PC-3 (cell line): ENCODE measurements at regions not wholly inside any gene's neighbourhood (a gene's known extent, or its start where the extent isn't known, plus 50 kb on each side); places are given as distances from the start of the nearest gene placed in this dataset.

Experiments
- ATAC-seq: fragments of 200-7000 bp; cut with Tn5 transposase; 2 replicates; pipeline ENCODE4 v1.9.1; 2020; ENCODE audit warnings: mild to moderate bottlenecking, moderate library complexity
- BruUV-seq: library from RNA; stranded (reverse); fragments of 400-500 nt; replicated peaks from 2 replicates; lab custom pipeline; 2021; lab: Mats Ljungman, UMichigan
- CTCF ChIA-PET: fragments of 300-600 bp; sonication (Branson Sonifier 250); formaldehyde crosslinking; loops from one replicate; lab custom pipeline; 2022; ENCODE audit warnings: antibody characterized with exemption; lab: Charles Lee
- POLR2A ChIA-PET: fragments of 300-600 bp; sonication (Branson Sonifier 250); formaldehyde crosslinking; loops from one replicate; lab custom pipeline; 2022; ENCODE audit warnings: antibody characterized with exemption; ENCODE audit not compliant: unreplicated experiment; lab: Charles Lee
- DNase-seq: peaks from one replicate; pipeline ENCODE4 v3.0.0-alpha.2; 2015
- H2AFZ ChIP-seq: fragments of 300-600 bp; sonication (generic); 2 replicates; pipeline ENCODE4 v1.6.0; 2016; ENCODE audit warnings: antibody characterized with exemption, low read length
- H3F3A ChIP-seq: fragments of 300-600 bp; sonication (generic); one replicate; pipeline ENCODE4 v1.6.0; 2017; ENCODE audit warnings: antibody characterized with exemption, low read length, control low read depth, mild to moderate bottlenecking; ENCODE audit not compliant: unreplicated experiment
- H3K27ac ChIP-seq: fragments of 300-600 bp; sonication (generic); 2 replicates; pipeline ENCODE4 v1.5.1; 2016; ENCODE audit warnings: mild to moderate bottlenecking, low read length
- H3K27me3 ChIP-seq: fragments of 300-600 bp; sonication (generic); 2 replicates; pipeline ENCODE4 v1.6.1; 2016; ENCODE audit warnings: low read length, mixed read lengths
- H3K36me3 ChIP-seq: fragments of 300-600 bp; sonication (generic); 2 replicates; pipeline ENCODE4 v1.6.1; 2016; ENCODE audit warnings: low read depth, mixed run types, low read length, mixed read lengths
- H3K4me1 ChIP-seq: fragments of 300-600 bp; sonication (generic); 2 replicates; pipeline ENCODE4 v1.5.1; 2016; ENCODE audit warnings: low read length; ENCODE audit not compliant: insufficient read depth
- H3K4me2 ChIP-seq: fragments of 300-600 bp; sonication (generic); 2 replicates; pipeline ENCODE4 v1.6.0; 2016; ENCODE audit warnings: low read length
- H3K4me3 ChIP-seq: fragments of 300-600 bp; sonication (generic); 2 replicates; pipeline ENCODE4 v1.5.1; 2016; ENCODE audit warnings: mild to moderate bottlenecking, low read length, mixed read lengths
- H3K79me2 ChIP-seq: fragments of 300-600 bp; sonication (generic); 2 replicates; pipeline ENCODE4 v1.6.1; 2017; ENCODE audit warnings: low read length, mixed read lengths
- H3K9ac ChIP-seq: fragments of 300-600 bp; sonication (generic); 2 replicates; pipeline ENCODE4 v1.6.0; 2016; ENCODE audit warnings: mild to moderate bottlenecking, low read length
- H3K9me2 ChIP-seq: fragments of 300-600 bp; sonication (generic); replicated peaks from 2 replicates; pipeline ENCODE4 v1.6.1; 2016; ENCODE audit warnings: mixed run types, low read length, mixed read lengths
- H3K9me3 ChIP-seq: fragments of 300-600 bp; sonication (generic); 2 replicates; pipeline ENCODE4 v1.6.1; 2016; ENCODE audit warnings: low read length, mixed read lengths
- H4K20me1 ChIP-seq: fragments of 300-600 bp; sonication (generic); 2 replicates; pipeline ENCODE4 v1.6.1; 2016; ENCODE audit warnings: low read length, mixed read lengths
- EZH2 ChIP-seq: fragments of 300-600 bp; sonication (generic); IDR thresholded peaks from one replicate; pipeline ENCODE4 v1.6.1; 2017; ENCODE audit warnings: antibody characterized with exemption, mild to moderate bottlenecking, low read length; ENCODE audit not compliant: unreplicated experiment
- EZH2phosphoT487 ChIP-seq: fragments of 300-600 bp; sonication (generic); IDR thresholded peaks from 2 replicates; pipeline ENCODE4 v1.6.1; 2018; ENCODE audit warnings: mild to moderate bottlenecking, antibody characterized with exemption, low read length, borderline replicate concordance
- intact Hi-C: fragments of 100-400 bp; cut with micrococcal nuclease; formaldehyde crosslinking; loops from 2 replicates; pipeline ENCODE4 v1.9.0; 2023
- TF ChIP-seq, protein P1 (sequence below): fragments of 300-600 bp; sonication (generic); conservative IDR thresholded peaks from 2 replicates; pipeline ENCODE4 v1.5.1; 2017; ENCODE audit warnings: antibody characterized with exemption, low read depth, mild to moderate bottlenecking, low read length

DNA sequence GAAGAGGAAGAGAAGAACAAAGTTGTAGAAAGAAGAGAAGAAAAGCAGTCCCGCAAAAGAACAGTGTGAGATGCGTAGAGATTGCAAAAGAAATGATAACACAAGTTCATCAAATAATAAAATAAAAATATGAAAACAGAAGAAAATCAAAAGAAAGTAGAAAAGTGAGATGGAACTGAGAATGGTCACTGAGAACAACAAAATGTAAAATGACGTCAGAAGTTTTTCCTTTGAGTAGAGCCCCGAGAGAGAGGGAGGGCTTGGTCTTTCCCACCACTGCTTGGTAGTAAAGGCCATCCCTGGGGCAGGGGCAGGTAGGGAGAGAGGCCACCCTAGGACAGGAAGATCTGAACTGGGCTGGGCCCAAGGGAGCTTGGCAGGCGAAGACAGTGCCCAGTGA is 533.7 kb downstream of the QKI start:
- Histone ChIP-seq H3K9me2 (no peaks in the 10 kb centered on the region), H4K20me1 (no peaks in the 10 kb centered on the region), H3K4me3 (no peak overlapping the region), H3K4me1 (no peaks in the 10 kb centered on the region), H3K27ac (no peak overlapping the region), H3F3A (no peaks in the 10 kb centered on the region), H3K36me3 (no peaks in the 10 kb centered on the region), H3K9me3 (no peaks in the 10 kb centered on the region), H3K27me3 (peaks cover 19% of the 10 kb centered on the region), H2AFZ (no peak overlapping the region), H3K4me2 (no peak overlapping the region), H3K79me2 (no peaks in the 10 kb centered on the region), H3K9ac (no peak overlapping the region)
- CTCF ChIA-PET: no interaction called here
- DNase-seq: no peak
- intact Hi-C loops: no loop called here
- POLR2A ChIA-PET: no interaction called here
- BruUV-seq: no TSS peak
- TF ChIP-seq, protein P1, sequence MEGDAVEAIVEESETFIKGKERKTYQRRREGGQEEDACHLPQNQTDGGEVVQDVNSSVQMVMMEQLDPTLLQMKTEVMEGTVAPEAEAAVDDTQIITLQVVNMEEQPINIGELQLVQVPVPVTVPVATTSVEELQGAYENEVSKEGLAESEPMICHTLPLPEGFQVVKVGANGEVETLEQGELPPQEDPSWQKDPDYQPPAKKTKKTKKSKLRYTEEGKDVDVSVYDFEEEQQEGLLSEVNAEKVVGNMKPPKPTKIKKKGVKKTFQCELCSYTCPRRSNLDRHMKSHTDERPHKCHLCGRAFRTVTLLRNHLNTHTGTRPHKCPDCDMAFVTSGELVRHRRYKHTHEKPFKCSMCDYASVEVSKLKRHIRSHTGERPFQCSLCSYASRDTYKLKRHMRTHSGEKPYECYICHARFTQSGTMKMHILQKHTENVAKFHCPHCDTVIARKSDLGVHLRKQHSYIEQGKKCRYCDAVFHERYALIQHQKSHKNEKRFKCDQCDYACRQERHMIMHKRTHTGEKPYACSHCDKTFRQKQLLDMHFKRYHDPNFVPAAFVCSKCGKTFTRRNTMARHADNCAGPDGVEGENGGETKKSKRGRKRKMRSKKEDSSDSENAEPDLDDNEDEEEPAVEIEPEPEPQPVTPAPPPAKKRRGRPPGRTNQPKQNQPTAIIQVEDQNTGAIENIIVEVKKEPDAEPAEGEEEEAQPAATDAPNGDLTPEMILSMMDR: no peak
- no peak for TF ChIP-seq EZH2
- no peak for TF ChIP-seq EZH2phosphoT487
- no peak for ATAC-seq

DNA sequence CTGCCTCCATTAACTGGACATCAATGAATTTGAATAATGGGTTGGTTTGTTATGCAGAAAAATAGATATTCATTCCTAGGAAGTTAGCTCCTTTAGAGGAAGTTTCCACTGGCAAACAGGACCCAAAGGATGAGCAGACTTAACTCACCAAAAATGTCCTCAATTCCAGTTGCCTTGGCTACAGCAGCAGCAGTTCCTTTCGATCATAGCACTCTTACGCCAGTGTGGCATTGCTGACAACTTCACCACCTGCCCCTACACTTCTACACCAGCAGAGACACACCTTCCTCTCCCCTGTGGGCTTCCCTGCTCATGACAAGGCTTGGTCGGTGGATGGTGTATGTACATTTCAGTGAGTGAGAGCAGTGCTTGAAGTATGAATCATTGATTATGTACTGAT is 532.8 kb downstream of the QKI start:
- Histone ChIP-seq H3K9me2 (no peaks in the 10 kb centered on the region), H3K4me3 (no peak overlapping the region), H3K27me3 (peaks cover 9% of the 10 kb centered on the region; the same call in 1 of the 2 replicates), H3K36me3 (no peaks in the 10 kb centered on the region), H3F3A (no peaks in the 10 kb centered on the region), H4K20me1 (no peaks in the 10 kb centered on the region), H2AFZ (no peak overlapping the region), H3K9me3 (no peaks in the 10 kb centered on the region), H3K9ac (no peak overlapping the region), H3K4me1 (no peaks in the 10 kb centered on the region), H3K79me2 (no peaks in the 10 kb centered on the region), H3K27ac (no peak overlapping the region), H3K4me2 (no peak overlapping the region)
- ATAC-seq (no peak), DNase-seq (no peak)
- POLR2A ChIA-PET: no interaction called here
- CTCF ChIA-PET: no interaction called here
- BruUV-seq: no TSS peak
- no peak for TF ChIP-seq EZH2
- TF ChIP-seq, protein P1: no peak
- TF ChIP-seq EZH2phosphoT487: no peak
- intact Hi-C loops: no loop called here

DNA sequence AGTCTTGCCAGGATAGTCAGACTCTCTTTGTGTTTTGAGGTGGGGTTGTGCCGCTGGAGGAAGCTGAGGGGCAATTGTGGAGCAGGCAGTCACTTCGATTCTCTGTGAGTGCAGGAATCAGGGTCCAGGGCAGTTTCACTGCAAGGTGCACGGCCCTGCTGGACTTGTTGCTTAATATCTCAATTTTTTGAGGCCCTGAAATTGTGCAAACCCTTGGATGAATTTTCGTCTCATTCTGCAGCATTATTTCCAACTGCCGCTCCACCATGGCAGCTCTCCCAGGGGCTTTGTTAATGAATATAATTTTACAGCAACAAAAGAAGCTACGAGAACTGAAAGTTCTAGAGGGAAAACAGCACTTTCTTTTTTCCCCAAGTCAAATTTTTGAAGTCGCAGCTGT is 531.9 kb downstream of the QKI start:
- CTCF ChIA-PET: no interaction called here
- H3K9ac ChIP-seq: no peak overlapping the region
- POLR2A ChIA-PET: no interaction called here
- H3K4me3 ChIP-seq: no peak overlapping the region
- peaks cover 7% of the 10 kb centered on the region; the same call in 1 of the 2 replicates for H3K27me3 ChIP-seq
- no peaks in the 10 kb centered on the region for H4K20me1 ChIP-seq
- no peak for DNase-seq
- no peak overlapping the region for H3K27ac ChIP-seq
- no peaks in the 10 kb centered on the region for H3K9me3 ChIP-seq
- no peak overlapping the region for H3K4me2 ChIP-seq
- no peak overlapping the region for H2AFZ ChIP-seq
- H3K4me1 ChIP-seq: no peaks in the 10 kb centered on the region
- no peaks in the 10 kb centered on the region for H3K36me3 ChIP-seq
- TF ChIP-seq EZH2 (no peak), EZH2phosphoT487 (no peak)
- TF ChIP-seq, protein P1: no peak
- no peaks in the 10 kb centered on the region for H3K79me2 ChIP-seq
- no peak for ATAC-seq
- H3F3A ChIP-seq: no peaks in the 10 kb centered on the region
- H3K9me2 ChIP-seq: no peaks in the 10 kb centered on the region
- intact Hi-C loops: no loop called here
- BruUV-seq: no TSS peak
